ENCODE measurements at regions not wholly inside any gene's neighbourhood (a gene's known extent, or its start where the extent isn't known, plus 50 kb on each side); places are given as distances from the start of the nearest gene placed in this dataset.
"Not testable (repeated sequence)": the region's sequence is repeated elsewhere in the genome, so short reads cannot be mapped to it uniquely, and the experiment has no call there.

DNA sequence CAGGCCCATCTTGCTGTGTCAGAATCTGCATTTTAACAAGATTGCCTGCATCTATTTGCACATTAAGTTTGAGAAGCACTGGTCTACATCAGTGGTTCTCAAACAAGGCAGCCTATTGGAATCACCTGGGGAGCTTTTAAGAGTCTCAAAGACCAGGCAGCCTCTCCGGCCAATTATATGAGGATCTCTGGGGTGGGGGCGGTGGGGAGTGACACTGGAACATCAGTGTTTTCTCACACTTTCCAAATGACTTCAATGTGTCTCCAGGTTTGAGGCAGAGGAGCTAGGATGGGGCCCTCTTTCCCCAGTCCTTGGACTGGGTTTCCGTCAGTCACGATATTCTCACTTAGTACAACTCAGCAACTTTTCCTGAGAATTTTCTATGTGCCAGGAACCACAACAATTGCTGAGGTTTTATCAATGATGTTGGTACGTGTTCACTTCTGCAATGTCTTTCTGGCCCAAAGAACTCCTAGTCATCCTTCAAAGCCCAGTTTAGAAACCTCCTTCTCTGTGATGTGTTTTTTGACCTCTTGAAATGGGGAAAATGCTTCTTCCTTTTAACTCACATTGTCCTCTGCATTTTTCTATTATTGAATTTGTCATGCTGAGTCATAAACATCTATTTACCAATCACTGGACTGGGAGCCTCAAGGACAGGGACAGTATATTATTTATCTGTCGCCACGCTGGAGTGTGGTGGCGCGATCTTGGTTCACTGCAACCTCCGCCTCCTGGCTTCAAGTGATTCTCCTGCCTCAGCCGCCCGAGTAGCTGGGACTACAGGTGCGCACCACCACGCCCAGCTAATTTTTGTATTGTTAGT, 130.9 kb downstream of the MYCN start:
- no peak for DNase-seq

DNA sequence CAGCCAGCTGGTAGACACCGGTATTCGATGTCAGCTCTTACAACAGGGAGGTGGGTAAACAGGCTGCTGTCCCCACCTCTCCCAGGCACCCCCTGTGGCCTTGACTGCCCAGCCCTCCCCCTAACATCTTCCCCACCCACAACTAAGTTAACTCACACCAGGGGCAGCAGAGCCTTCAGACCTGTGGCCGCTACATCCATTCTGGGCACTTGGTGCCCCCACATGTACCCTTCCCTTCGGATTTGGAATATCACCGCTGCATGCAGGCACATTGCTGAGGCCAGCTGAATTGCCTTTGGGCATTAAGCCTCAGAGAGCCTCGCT, 130.3 kb downstream of the MYCN start:
- no peak for DNase-seq

DNA sequence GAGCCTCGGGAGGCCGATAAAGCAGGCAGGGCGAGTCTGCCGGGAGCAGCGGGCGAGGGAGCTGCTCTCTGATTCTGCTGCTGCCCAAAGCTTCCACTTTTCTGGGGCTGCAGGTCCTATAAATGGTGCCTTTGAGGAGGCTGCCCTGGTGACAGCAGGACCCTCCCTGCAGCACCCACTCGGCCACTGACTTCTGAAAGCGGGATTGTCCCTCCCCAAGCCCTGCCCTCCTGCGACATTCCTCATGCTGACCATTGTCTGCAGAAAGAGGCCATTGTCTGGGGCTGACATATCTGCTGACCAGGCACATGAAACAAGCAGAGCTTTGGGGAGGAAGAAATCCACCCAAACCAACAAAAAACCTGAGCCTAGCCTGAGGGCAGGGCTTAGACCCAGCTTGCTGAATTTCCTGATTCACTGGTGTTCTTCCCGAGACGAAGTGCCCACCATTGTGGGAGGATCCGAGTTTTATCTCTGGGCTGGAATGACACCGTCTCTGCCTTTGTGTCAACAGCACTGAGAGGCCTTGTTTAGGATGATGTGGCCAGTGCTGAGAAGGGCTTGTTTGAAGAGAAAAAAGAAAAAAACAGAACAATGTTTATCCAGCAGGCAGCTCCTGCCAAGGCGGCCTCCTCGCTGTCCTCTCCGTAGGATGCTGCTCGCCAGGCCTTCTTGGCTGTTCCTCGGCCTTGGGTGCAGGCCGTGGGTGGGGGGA, 129.7 kb downstream of the MYCN start:
- no peak for DNase-seq

DNA sequence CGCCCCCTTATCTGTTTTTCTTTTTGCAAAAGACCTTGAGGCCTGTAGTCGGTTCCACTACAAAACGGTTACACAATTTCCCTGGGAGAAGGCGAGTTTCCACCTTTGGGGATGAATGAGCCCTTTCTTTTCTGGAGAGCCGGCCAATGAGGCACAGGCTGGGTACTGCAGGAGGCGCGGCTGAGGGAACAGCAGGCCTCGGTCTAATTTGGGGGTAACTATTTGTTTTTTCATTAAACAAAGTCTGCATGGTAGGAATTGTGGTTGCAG, 129.2 kb downstream of the MYCN start:
- DNase-seq = no peak

DNA sequence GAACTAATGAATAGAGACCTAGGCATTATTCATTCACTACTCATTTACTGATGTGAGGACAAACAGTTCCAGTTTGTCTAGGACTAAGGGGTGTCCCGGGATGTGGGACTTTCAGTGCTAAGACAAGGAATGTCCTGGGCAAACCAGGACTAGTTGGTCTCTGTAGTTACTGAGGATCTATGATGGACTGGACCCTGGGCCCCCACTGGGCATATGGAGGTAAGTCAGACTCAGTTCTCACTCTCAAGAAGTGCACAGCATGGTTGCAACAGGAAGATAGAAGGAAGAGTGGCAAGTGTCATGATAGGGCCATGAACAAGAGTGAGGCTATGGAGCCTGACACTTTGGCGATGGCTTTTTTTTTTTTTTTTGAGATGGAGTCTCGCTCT, 128.2 kb downstream of the MYCN start:
- DNase-seq = no peak

DNA sequence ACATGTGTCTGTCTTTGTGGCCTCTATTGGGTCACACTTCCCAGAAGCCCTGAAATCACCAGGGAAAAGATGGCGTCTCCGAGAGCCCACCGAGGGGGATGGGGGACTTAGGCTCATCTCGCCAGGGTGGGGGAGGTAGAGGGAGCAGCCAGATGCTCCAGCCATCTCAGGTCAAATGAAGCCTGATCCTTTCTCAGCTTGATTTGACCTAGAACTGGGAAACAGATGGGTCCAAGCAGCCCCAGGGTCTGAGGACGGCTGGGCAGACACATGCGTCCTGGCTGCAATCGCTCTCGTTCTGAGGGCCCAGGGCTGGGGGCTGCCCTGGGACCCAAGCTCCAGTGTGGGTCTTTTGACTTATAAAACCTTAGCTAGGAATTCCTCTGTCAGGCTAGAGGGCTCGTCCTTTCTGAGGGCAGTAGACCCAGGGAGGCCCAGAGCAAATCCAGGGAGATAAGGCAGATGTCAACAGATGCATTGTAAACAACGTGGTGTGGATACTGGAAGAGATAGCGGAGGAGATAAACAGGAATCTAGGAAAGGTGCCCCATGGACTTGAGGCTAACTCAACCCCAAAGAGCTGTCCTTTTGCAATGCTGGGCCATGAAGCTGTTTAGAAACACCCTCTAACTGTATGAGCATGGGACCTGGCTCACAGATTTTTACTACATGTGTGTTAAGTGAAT, 127.7 kb downstream of the MYCN start:
- no peak for DNase-seq

DNA sequence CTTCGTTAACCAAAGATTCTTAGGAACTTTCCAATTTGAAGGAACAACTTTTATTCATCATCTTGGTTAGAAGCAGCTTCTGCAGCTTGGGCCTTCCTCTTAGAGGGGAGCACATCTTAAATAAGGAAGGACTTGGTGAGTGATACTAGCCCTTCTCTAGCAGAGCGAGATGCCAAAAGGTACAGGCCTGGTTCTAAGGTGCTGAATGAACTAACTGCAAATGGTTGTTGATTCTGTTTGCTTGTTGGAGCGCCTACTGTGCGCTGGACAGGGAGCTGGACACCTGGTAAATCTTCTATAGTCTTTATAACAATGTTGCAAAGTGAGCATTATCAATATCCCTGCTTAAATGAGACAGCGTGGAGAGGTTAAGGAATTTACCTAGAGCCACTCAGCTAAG, 127.1 kb downstream of the MYCN start:
- DNase-seq = no peak

DNA sequence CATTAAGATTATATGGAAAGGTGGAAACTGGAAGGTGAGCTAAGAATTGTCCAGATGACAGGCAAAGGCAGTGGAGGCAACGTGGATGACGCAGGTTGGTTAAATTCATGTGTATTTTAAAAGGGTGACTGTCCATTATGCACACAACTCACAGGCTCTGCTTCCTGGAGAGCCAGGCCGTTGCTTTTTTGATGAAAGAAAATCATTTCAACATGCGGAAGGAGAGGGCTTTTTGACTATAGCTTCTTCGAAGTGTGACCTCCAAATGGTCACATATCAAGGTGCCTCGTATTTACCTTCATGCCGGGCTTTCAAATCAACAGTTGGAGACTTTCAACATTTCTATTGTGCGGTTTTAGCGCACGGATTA, 126.7 kb downstream of the MYCN start:
- DNase-seq = no peak

DNA sequence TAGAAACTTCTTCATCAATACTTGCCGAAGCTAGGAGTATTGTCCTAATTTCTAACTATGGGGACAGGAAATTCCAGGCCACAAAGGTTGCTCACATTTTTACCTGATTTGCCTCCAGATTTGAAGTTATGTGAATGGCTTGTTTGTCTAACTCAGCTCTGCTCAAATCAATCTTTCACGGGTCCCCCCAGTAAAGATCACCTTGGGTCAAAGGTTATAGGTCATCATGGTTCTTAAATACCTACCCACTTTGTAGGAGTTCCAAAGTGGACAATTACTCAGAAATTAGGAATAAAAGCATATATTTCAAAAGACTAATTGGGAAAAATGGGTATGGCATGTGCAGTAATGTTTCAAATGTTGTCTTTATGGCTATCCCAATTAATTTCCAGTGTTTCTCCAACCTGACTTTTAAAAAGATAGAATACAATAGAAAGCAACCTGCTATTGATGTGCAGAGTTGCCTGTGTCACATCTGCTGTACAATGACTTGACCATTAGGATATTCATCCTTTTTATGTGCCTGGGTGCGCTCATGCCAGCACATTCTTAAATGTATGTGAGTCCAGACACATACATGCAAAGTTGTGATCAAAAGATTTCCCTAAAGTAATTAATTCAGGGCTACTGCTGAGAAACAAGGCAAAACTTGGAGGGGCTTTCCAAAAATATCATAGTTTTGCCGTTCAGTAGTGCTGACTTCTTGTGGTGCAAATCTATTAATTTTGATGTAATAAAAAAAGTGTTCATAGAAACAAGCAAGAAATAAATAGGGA, 126.1 kb downstream of the MYCN start:
- no peak for DNase-seq

DNA sequence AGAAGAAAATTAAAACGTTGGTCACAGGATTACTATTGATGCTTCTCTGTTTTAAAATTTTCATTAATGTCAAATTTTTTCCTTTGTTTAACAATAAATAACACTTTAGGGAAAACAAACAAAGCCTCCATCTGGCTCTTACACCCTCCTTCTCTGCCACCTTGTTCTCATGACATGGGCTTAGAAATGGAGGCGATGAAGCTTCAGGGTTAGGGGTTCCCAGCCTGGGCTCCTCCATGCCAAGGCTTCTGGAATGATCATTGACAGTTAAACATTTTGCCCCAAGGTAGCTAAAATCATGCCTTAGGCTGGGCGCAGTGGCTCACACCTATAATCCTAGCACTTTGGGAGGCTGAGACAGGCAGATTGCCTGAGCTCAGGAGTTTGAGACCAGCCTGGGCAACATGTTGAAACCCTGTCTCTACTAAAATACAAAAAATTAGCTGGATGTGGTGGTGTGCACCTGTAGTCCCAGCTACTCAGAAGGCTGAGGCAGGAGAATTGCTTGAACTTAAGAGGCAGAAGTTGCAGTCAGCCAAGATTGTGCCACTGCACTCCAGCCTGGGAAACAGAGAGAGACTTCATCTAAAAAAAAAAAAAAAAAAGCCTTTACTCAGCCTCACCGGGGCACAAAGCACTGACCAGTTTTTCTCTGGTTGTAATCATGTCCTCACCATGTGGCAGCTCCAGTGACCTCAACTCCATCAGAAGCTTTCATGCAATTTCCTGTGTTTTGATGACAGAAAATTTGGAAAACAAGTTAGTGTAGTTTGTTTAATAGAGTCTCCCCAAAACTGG, 125.1 kb downstream of the MYCN start:
- DNase-seq = not testable (repeated sequence)

DNA sequence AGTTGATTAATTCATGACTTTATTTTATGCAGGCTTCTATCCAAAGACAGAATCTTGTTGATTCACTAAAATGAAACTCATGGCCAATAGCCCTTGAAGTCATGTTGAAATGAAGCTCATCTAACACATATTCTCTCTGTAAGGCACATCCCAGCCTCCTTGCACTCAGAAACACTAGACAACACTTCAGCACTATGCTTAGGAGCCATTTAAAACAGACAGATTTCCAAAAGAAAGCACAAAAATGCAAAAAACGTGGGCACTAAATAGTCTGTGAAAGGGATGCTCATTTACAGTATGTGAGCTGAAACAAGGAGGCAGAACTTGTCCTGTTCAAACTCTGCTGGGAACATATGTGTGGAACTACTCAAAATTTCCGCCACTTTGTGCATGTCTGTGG, 124.4 kb downstream of the MYCN start:
- DNase-seq = no peak

DNA sequence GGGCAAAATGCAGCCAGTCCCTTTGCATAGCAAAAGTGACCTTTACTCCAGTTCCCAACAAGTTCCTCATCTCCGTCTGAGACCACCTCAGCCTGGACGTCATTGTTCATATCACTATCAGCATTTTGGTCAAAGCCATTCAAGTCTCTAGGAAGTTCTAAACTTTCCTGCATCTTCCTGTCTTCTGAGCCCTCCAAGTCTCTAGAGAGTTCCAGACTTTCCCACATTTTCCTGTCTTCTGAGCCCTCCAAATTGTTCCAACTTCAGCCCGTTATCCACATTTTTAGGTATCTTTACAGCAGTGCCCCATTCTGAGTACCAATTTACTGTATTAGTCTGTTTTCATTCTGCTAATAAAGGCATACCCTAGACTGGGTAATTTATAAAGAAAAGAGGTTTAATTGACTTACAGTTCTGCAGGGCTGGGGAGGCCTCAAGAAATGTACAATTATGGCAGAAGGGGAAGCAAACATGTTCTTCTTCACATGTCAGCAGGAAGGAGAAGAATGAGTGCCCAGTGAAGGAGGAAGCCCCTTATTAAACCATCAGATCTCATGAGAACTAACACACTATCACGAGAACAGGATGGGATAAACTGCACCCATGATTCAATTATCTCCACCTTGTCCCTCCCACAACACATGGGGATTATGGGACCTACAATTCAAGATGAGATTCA, 123.7 kb downstream of the MYCN start:
- DNase-seq = no peak

DNA sequence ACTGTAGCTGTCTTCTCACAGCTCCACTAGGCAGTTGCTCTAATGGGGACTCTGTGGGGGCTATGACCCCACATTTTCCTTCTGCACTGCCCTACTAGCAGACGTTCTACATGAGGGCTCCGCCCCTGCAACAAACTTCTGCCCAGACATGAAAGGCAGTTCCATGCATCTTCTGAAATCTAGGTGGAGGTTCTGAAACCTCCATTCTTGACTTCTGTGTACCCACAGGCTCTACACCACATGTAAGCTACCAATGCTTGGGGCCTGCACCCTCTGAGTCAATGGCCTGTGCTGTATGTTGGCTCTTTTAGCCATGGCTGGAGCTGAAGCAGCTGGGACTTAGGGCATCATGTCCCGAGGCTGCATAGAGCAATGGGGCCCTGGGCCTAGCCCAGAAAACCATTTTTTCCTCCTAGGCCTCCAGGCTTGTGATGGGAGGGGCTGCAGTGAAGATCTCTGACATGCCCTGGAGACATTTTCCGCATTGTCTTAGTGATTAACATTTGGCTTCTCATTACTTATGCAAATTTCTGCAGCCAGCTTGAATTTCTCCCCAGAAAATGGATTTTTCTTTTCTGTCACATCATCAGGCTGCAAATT, 123.0 kb downstream of the MYCN start:
- no peak for DNase-seq

DNA sequence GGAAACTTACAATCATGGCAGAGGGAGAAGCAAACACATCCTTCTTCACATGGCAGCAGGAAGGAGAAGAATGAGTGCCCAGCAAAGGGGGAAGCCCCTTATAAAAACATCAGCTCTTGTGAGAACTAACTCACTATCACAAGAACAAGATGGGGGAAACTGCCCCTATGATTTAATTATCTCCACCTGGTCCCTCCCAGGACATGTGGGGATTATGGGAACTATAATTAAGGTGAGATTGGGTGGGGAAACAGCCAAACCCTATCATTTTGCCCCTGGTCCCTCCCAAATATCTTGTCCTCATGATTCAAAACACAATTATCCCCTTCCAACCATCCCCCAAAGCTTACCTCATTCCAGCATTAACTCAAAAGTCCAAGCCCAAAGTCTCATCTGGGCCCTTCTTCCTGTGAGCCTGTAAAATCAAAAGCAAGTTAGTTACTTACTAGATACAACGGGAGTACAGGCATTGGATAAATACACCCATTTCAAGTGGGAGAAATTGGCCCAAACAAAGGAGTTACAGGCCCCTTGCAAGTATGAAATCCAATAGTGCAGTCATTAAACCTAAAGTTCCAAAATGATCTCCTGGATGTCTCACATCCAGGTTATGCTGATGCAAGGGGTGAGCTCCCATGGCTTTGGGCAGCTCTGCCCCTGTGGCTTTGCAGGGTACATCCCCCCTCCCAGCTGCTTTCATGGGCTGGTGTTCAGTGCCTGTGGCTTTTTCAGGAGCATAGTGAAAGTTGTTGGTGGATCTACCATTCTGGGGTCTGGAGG, 122.3 kb downstream of the MYCN start:
- no peak for DNase-seq

DNA sequence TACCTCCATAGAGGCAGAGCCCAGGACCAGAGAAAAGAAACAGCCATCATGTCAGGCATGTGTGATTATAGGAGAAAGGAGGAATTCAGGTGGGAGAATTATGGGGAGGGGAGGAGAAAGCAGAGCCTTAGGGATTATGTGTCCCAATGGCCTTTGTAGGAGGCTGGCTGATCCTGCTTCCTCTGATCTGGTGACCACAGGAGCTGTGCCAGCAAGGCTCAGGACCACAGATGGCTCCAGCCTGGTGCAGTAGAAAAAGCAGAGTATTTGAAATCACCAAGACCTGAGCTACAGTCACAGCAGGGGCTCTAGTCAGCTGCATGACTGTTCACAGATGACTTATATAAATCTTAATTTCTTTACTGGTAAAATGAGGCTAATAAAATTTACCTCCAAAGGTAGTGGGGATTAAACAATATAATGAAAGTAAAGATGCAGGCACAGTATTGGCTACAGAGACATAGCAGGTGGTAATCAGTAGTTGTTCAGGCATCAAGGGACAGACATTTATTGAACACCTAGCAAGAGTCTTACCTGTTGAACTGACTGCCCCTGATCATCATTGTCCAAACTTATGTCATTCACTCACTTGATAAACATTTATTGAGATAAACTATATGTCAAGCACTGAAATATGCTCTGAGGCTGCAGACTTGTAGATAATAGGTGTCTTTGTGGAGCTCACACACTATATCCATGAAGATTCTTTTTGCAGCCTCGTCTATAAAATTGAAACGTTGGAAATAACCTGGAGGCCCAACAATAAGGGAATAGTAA, 121.3 kb downstream of the MYCN start:
- DNase-seq = no peak

DNA sequence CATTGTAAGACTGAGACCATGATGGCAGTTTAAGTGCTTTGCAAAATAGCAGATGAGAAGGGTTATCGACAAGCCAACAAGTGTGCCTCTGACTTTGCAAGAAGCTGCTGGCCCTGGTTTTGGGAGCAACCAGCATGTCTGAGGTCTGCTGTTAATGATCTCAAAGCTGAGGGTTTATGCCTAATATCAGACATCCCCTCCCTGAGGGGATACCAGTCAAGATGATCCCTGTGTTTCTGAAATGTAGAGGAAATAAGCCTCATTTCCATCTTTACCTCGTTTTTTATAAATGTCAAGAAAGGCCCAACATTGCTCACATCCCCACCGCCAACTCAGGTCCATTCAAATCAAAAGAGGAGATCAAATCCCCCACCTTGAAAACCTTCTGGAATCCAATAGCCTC, 120.6 kb downstream of the MYCN start:
- no peak for DNase-seq

DNA sequence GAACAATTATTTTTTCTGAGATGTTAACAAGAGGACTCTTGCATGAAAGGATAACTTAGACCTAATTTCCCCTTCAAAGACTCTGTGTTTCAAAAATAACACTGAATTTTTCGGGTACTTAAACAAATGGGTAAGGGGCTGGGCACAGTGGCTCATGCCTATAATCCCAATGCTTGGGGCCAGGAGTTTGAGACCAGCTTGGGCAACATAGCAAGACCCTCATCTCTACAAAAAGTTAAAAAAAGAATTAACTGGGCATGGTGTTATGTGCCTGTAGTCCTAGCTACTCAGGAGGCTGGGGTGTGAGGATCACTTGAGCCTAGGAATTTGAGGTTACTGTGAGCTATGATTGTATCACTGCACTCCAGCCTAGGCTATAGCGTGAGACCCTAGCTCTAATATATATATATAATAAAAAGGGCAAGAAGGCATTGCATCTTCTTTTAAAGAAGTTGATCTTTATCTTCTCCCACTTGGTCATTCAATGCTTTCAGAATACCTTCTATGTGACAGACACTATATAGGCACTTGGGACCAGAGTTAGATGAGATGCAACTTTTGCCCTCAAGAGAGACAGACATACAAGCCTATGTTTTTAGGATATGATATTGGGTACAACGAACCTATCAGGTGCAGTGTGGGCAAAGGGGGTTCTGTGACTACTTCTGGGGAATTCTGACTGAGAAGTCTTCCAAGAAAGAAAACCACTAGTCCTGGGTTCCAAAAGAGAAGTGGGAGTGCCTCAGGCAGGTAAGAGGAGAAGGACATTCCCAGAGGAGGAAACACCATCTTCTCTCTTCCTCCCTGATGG, 120.0 kb downstream of the MYCN start:
- no peak for DNase-seq

DNA sequence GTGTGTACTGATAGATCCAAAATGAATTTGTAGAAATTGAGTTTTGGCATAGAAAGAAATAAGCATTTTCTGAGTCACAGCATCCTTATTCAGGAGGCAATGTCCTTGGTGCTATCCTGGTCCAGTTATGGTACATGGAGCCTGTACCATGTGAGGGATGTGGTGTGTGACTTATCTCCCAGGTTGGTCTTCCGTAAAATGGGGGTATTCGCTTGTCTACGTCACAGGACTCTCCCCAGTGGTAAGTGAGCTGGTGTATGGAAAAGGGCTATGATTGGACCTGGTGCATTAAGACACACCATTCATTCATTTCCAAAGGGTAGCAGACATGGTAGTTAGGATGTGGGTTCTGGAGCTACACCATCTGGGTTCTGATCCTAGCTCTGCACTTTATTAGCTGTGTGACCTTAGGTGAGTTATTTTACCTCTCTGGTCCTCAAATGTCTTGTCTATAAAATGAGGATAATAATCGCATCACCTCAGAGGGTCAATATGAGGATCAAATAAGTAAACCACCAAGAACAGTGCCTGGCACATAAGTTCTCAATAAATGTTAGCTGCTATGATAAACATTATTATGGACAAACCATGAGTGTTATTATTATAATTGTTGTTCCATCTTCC, 119.2 kb downstream of the MYCN start:
- DNase-seq = no peak

Data from CD4-positive, alpha-beta T cell treated with Interferon alpha-2 for 1 hour (primary cell).